OCI-LY7 (cell line): ENCODE measurements at regions not wholly inside any gene's neighbourhood (a gene's known extent, or its start where the extent isn't known, plus 50 kb on each side); places are given as distances from the start of the nearest gene placed in this dataset.

Source experiments
- BruUV-seq: library from RNA; stranded (reverse); fragments of 400-500 nt; replicated peaks from 2 replicates; lab custom pipeline; 2021; lab: Mats Ljungman, UMichigan
- CTCF ChIA-PET: fragments of 300-600 bp; sonication (Branson Sonifier 250); formaldehyde crosslinking; loops from one replicate; lab custom pipeline; 2022; ENCODE audit warnings: antibody characterized with exemption; ENCODE audit not compliant: unreplicated experiment; lab: Charles Lee
- POLR2A ChIA-PET: fragments of 300-600 bp; sonication (Branson Sonifier 250); formaldehyde crosslinking; loops from one replicate; lab custom pipeline; 2022; ENCODE audit warnings: antibody characterized with exemption; lab: Charles Lee
- DNase-seq: peaks from one replicate; pipeline ENCODE4 v3.0.0-alpha.2; 2015; ENCODE audit warnings: low spot score
- H2AFZ ChIP-seq: fragments of 200-600 bp; sonication (generic), shearing (Covaris generic); 2 replicates; pipeline ENCODE4 v1.6.1; 2014; ENCODE audit warnings: mild to moderate bottlenecking, antibody characterized with exemption, low read length, moderate library complexity
- H3K27ac ChIP-seq: fragments of 200-600 bp; sonication (generic); 2 replicates; pipeline ENCODE4 v1.5.1; 2014; ENCODE audit warnings: mixed run types, low read depth, mild to moderate bottlenecking, moderate library complexity, low read length, inconsistent platforms; ENCODE audit not compliant: poor library complexity, severe bottlenecking
- H3K36me3 ChIP-seq: fragments of 200-600 bp; sonication (generic); 2 replicates; pipeline ENCODE4 v1.6.1; 2014; ENCODE audit warnings: mild to moderate bottlenecking, antibody characterized with exemption, low read length, moderate library complexity, mixed read lengths; ENCODE audit not compliant: insufficient read depth
- H3K4me1 ChIP-seq: fragments of 200-600 bp; sonication (generic); 2 replicates; pipeline ENCODE4 v1.5.1; 2014; ENCODE audit warnings: mild to moderate bottlenecking, low read length; ENCODE audit not compliant: insufficient read depth, poor library complexity, severe bottlenecking
- H3K4me2 ChIP-seq: fragments of 200-600 bp; sonication (generic); 2 replicates; pipeline ENCODE4 v1.6.1; 2014; ENCODE audit warnings: mild to moderate bottlenecking, low read length
- H3K4me3 ChIP-seq: fragments of 200-600 bp; sonication (generic); 2 replicates; pipeline ENCODE4 v1.5.1; 2014; ENCODE audit warnings: mild to moderate bottlenecking, low read depth, low read length; ENCODE audit not compliant: poor library complexity, severe bottlenecking
- H3K79me2 ChIP-seq: fragments of 200-600 bp; sonication (generic); 2 replicates; pipeline ENCODE4 v1.6.1; 2016; ENCODE audit warnings: low read depth, mild to moderate bottlenecking, low read length, moderate library complexity, mixed read lengths; ENCODE audit not compliant: insufficient read depth
- H3K9me2 ChIP-seq: fragments of 200-600 bp; sonication (generic); 2 replicates; pipeline ENCODE4 v1.6.1; 2016; ENCODE audit warnings: mild to moderate bottlenecking, low read length, mixed read lengths; ENCODE audit not compliant: insufficient read depth
- H3K9me3 ChIP-seq: fragments of 200-600 bp; sonication (generic); 2 replicates; pipeline ENCODE4 v1.6.1; 2014; ENCODE audit warnings: mild to moderate bottlenecking, mixed run types, low read length, mixed read lengths
- H4K20me1 ChIP-seq: fragments of 200-600 bp; sonication (generic); 2 replicates; pipeline ENCODE4 v1.6.1; 2014; ENCODE audit warnings: mild to moderate bottlenecking, antibody characterized with exemption, low read length, moderate library complexity, mixed read lengths; ENCODE audit not compliant: insufficient read depth
- EZH2phosphoT487 ChIP-seq: fragments of 200-600 bp; sonication (generic); IDR thresholded peaks from 2 replicates; pipeline ENCODE4 v1.6.1; 2018; ENCODE audit warnings: low read depth, borderline replicate concordance, mild to moderate bottlenecking, mixed run types, antibody characterized with exemption, low read length, moderate library complexity, mixed read lengths
- intact Hi-C: fragments of 100-400 bp; cut with micrococcal nuclease; formaldehyde crosslinking; loops from one replicate; pipeline ENCODE4 v1.10.0; 2022; ENCODE audit not compliant: unreplicated experiment
- TF ChIP-seq, protein P1 (sequence below): fragments of 200-600 bp; sonication (generic); conservative IDR thresholded peaks from 2 replicates; pipeline ENCODE4 v1.5.1; 2014; ENCODE audit warnings: mild to moderate bottlenecking, antibody characterized with exemption, low read length, moderate library complexity, mixed read lengths

DNA sequence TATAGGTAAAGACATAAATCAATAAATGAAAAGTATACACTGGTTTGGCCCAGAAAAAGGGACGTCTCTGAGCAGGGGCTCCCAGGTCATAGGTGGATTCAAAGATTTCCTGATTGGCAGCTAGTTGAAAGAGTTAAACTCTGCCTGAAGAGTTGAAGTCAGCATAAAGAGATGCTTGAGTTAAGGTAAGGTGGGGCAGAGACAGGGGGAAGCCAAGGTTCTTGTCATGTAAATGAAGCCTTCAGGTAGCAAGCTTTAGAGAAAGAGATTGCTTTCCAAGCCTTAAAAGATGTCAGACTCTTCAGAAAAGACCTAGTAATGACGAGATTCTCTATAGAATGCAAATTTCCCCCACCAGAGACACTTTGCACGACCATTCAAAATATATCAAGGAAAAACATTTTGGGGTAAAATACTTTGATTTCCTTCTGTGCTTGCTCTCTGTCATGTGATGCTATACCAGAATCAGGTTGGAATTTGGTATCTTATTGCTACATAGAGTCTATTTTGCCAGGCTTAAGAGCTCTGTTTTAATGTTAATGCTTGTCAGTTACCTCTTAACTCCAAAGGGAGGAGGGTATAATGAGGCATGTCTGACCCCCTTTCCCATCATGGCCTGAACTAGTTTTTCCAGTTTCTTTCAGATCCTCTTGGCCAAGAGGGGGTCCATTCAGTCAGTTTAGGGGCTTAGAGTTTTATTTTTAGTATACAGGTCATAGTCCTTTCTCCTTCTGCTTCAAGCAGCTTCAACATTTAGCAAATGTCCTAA is 429.6 kb downstream of the ADRA2A start:
- intact Hi-C loops = no loop called here
- ChIA-PET CTCF (no interaction called here), POLR2A (no interaction called here)
- Histone ChIP-seq H3K4me3 (no peak overlapping the region), H3K27ac (no peak overlapping the region), H4K20me1 (no peaks in the 10 kb centered on the region), H2AFZ (no peak overlapping the region), H3K36me3 (no peaks in the 10 kb centered on the region), H3K4me2 (no peak overlapping the region), H3K9me2 (no peaks in the 10 kb centered on the region), H3K9me3 (no peaks in the 10 kb centered on the region), H3K4me1 (no peaks in the 10 kb centered on the region), H3K79me2 (no peaks in the 10 kb centered on the region)
- no peak for DNase-seq
- TF ChIP-seq EZH2phosphoT487 = no peak
- TF ChIP-seq, protein P1, sequence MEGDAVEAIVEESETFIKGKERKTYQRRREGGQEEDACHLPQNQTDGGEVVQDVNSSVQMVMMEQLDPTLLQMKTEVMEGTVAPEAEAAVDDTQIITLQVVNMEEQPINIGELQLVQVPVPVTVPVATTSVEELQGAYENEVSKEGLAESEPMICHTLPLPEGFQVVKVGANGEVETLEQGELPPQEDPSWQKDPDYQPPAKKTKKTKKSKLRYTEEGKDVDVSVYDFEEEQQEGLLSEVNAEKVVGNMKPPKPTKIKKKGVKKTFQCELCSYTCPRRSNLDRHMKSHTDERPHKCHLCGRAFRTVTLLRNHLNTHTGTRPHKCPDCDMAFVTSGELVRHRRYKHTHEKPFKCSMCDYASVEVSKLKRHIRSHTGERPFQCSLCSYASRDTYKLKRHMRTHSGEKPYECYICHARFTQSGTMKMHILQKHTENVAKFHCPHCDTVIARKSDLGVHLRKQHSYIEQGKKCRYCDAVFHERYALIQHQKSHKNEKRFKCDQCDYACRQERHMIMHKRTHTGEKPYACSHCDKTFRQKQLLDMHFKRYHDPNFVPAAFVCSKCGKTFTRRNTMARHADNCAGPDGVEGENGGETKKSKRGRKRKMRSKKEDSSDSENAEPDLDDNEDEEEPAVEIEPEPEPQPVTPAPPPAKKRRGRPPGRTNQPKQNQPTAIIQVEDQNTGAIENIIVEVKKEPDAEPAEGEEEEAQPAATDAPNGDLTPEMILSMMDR = no peak
- no TSS peak for BruUV-seq

DNA sequence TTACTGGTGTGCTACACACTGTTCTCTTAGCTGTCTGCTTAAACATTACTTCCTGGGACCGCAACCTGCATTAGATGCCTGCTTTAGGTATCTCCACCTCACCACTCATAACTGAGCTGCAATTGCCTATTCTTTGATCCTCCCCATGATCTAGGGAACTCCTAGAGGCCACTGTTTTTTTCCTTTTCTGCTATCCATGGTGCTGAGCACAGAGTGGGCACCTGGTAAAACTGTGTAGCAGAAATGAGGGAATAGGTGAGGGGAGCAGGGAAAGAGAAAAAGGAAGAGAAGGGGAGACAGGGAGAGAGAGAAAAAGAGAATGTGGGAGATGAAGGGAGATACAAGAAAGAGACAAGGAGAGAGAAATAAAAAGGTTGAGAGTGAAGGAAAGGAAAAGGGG is 434.9 kb downstream of the ADRA2A start:
- POLR2A ChIA-PET = interaction anchor here (0.5 kb wide), 1 partner anchor 98 kb away, joined by 4 read pairs; no protein-coding TSS in a partner anchor
- Histone ChIP-seq H3K4me1 (no peaks in the 10 kb centered on the region), H3K9me2 (no peaks in the 10 kb centered on the region), H2AFZ (no peak overlapping the region), H3K9me3 (no peaks in the 10 kb centered on the region), H3K36me3 (no peaks in the 10 kb centered on the region), H3K4me2 (no peak overlapping the region), H3K79me2 (no peaks in the 10 kb centered on the region), H4K20me1 (no peaks in the 10 kb centered on the region), H3K27ac (no peak overlapping the region), H3K4me3 (no peak overlapping the region)
- no peak for DNase-seq
- CTCF ChIA-PET = no interaction called here
- intact Hi-C loops = no loop called here
- BruUV-seq = no TSS peak
- TF ChIP-seq, protein P1 = no peak
- no peak for TF ChIP-seq EZH2phosphoT487

DNA sequence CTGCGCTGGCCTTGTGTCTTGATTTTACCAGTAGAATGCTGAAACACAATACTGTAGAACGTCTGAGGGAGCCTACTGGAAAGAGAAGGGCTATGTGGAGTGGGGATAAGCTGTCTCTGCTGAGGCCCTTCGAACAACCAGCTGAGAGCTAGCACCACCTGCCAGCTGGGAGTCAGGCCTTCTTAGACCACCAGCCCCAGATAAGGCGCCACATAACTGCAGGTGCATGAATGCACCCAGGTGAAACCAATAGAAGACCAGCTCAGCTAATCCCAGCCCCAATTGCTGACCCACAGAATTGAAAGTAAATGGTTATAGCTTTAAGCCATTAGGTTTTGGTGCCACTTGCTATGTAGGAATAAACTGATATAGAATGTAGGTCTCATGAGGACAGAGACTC is 438.4 kb downstream of the ADRA2A start:
- intact Hi-C loops = no loop called here
- Histone ChIP-seq H4K20me1 (no peaks in the 10 kb centered on the region), H3K4me3 (no peak overlapping the region), H3K9me3 (no peaks in the 10 kb centered on the region), H3K9me2 (no peaks in the 10 kb centered on the region), H2AFZ (no peak overlapping the region), H3K4me2 (no peak overlapping the region), H3K36me3 (no peaks in the 10 kb centered on the region), H3K27ac (no peak overlapping the region), H3K4me1 (no peaks in the 10 kb centered on the region), H3K79me2 (no peaks in the 10 kb centered on the region)
- no peak for DNase-seq
- CTCF ChIA-PET = no interaction called here
- no TSS peak for BruUV-seq
- TF ChIP-seq, protein P1 = no peak
- no peak for TF ChIP-seq EZH2phosphoT487
- POLR2A ChIA-PET = no interaction called here
